ENCODE measurements at regions not wholly inside any gene's neighbourhood (a gene's known extent, or its start where the extent isn't known, plus 50 kb on each side); places are given as distances from the start of the nearest gene placed in this dataset.

- TF ChIP-seq, protein P1, sequence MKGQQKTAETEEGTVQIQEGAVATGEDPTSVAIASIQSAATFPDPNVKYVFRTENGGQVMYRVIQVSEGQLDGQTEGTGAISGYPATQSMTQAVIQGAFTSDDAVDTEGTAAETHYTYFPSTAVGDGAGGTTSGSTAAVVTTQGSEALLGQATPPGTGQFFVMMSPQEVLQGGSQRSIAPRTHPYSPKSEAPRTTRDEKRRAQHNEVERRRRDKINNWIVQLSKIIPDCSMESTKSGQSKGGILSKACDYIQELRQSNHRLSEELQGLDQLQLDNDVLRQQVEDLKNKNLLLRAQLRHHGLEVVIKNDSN (IDR thresholded peaks at IDR 0.05; ENCODE audit: borderline replicate concordance, low read depth) = no peak
- TF ChIP-seq RXRA (IDR thresholded peaks at IDR 0.05; ENCODE audit: borderline replicate concordance, low read depth) (no peak), FOXM1 (IDR thresholded peaks at IDR 0.05; ENCODE audit: low read depth) (no peak)
- TF ChIP-seq, protein P2, sequence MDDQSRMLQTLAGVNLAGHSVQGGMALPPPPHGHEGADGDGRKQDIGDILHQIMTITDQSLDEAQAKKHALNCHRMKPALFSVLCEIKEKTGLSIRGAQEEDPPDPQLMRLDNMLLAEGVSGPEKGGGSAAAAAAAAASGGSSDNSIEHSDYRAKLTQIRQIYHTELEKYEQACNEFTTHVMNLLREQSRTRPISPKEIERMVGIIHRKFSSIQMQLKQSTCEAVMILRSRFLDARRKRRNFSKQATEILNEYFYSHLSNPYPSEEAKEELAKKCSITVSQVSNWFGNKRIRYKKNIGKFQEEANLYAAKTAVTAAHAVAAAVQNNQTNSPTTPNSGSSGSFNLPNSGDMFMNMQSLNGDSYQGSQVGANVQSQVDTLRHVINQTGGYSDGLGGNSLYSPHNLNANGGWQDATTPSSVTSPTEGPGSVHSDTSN (IDR thresholded peaks at IDR 0.05) = no peak
- TF ChIP-seq, protein P3, sequence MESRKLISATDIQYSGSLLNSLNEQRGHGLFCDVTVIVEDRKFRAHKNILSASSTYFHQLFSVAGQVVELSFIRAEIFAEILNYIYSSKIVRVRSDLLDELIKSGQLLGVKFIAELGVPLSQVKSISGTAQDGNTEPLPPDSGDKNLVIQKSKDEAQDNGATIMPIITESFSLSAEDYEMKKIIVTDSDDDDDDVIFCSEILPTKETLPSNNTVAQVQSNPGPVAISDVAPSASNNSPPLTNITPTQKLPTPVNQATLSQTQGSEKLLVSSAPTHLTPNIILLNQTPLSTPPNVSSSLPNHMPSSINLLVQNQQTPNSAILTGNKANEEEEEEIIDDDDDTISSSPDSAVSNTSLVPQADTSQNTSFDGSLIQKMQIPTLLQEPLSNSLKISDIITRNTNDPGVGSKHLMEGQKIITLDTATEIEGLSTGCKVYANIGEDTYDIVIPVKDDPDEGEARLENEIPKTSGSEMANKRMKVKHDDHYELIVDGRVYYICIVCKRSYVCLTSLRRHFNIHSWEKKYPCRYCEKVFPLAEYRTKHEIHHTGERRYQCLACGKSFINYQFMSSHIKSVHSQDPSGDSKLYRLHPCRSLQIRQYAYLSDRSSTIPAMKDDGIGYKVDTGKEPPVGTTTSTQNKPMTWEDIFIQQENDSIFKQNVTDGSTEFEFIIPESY (IDR thresholded peaks at IDR 0.05; ENCODE audit: borderline replicate concordance, low read depth) = no peak
These were observed 648.5 kb upstream of the LCORL start (continued) for GRCh38 chr4:18670034-18670433.

DNA sequence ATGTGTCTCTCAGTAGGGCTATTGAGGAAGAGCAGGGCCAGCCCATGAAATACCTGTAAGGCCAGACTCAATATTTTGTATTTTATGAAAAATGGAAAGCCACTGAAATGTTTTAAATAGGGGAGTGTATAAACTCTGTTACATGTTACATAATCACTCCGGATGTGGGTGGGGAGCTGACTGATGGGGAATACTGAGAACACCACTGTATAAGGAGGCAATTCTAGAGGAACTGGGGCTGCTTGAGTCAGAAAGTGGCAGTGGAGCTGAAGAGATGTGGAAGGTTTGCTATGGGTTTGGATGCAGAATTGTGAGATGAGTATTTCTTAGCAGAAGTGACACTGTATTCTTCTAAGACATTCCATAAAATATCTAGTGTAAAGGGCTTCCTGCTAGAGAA, 647.8 kb upstream of the LCORL start:
- Histone ChIP-seq H2AFZ (ENCODE audit: low read depth) (no peak overlapping the region), H3K27ac (ENCODE audit: low read depth in 2 of 2, low read length in 1 of 2) (no peak overlapping the region), H3K9me2 (no peaks in the 10 kb centered on the region), H3K27me3 (ENCODE audit: insufficient read depth) (no peaks in the 10 kb centered on the region), H3F3A (replicated peaks; ENCODE audit: insufficient read depth) (no peaks in the 10 kb centered on the region), H3K9ac (no peak overlapping the region), H4K20me1 (ENCODE audit: insufficient read depth) (no peaks in the 10 kb centered on the region), H3K79me2 (ENCODE audit: insufficient read depth) (no peaks in the 10 kb centered on the region), H3K4me3 (ENCODE audit: low read depth in 2 of 2, low read length in 1 of 2) (no peak overlapping the region), H3K4me1 (ENCODE audit: control insufficient read depth in 1 of 2, insufficient read depth in 2 of 2, low read depth in 1 of 2, low read length in 1 of 2) (no peaks in the 10 kb centered on the region), H3K9me3 (no peaks in the 10 kb centered on the region), H3K36me3 (replicated peaks in 1 of 2; ENCODE audit: control insufficient read depth in 1 of 2, insufficient read depth in 2 of 2, low read length in 1 of 2) (no peaks in the 10 kb centered on the region), H3K4me2 (no peak overlapping the region)
- ChIA-PET CTCF (no interaction called here), POLR2A (no interaction called here)
- 29% methylated on average over 1 of the region's 1 CpG for WGBS (ENCODE audit: low lambda C conversion rate)
- TF ChIP-seq CHD2 (IDR thresholded peaks at IDR 0.05; ENCODE audit: low read length, partially characterized antibody) (no peak), NRF1 (IDR thresholded peaks at IDR 0.05; ENCODE audit: low read depth, low read length) (no peak), TCF12 (IDR thresholded peaks at IDR 0.05) (no peak), FOXM1 (IDR thresholded peaks at IDR 0.05; ENCODE audit: low read depth) (no peak), GATA2 (CRISPR knock-in tag; IDR thresholded peaks at IDR 0.05) (no peak), EP300 (IDR thresholded peaks at IDR 0.05; ENCODE audit: borderline replicate concordance in 1 of 2, low read depth in 1 of 2, low read length in 1 of 2) (no peak), YY1 (IDR thresholded peaks at IDR 0.05; ENCODE audit: low read depth) (no peak), MEF2A (IDR thresholded peaks at IDR 0.05; ENCODE audit: borderline replicate concordance, low read depth) (no peak), FOXJ3 (CRISPR knock-in tag; IDR thresholded peaks at IDR 0.05) (no peak), SIN3A (IDR thresholded peaks at IDR 0.05; ENCODE audit: borderline replicate concordance, low read depth, low read length) (no peak)
- TF ChIP-seq, protein P1 (IDR thresholded peaks at IDR 0.05; ENCODE audit: borderline replicate concordance, low read depth) = no peak
- TF ChIP-seq, protein P4, sequence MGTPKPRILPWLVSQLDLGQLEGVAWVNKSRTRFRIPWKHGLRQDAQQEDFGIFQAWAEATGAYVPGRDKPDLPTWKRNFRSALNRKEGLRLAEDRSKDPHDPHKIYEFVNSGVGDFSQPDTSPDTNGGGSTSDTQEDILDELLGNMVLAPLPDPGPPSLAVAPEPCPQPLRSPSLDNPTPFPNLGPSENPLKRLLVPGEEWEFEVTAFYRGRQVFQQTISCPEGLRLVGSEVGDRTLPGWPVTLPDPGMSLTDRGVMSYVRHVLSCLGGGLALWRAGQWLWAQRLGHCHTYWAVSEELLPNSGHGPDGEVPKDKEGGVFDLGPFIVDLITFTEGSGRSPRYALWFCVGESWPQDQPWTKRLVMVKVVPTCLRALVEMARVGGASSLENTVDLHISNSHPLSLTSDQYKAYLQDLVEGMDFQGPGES (IDR thresholded peaks at IDR 0.05; ENCODE audit: low read depth, low read length) = no peak
- no peak for DNase-seq

Data from SK-N-SH (cell line).